OCI-LY7 (cell line): ENCODE measurements at regions not wholly inside any gene's neighbourhood (a gene's known extent, or its start where the extent isn't known, plus 50 kb on each side); places are given as distances from the start of the nearest gene placed in this dataset.

ENCODE experiments used
- BruUV-seq: library from RNA; stranded (reverse); fragments of 400-500 nt; replicated peaks from 2 replicates; lab custom pipeline; 2021; lab: Mats Ljungman, UMichigan
- CTCF ChIA-PET: fragments of 300-600 bp; sonication (Branson Sonifier 250); formaldehyde crosslinking; loops from one replicate; lab custom pipeline; 2022; ENCODE audit warnings: antibody characterized with exemption; ENCODE audit not compliant: unreplicated experiment; lab: Charles Lee
- POLR2A ChIA-PET: fragments of 300-600 bp; sonication (Branson Sonifier 250); formaldehyde crosslinking; loops from one replicate; lab custom pipeline; 2022; ENCODE audit warnings: antibody characterized with exemption; lab: Charles Lee
- DNase-seq: peaks from one replicate; pipeline ENCODE4 v3.0.0-alpha.2; 2015; ENCODE audit warnings: low spot score
- H2AFZ ChIP-seq: fragments of 200-600 bp; sonication (generic), shearing (Covaris generic); 2 replicates; pipeline ENCODE4 v1.6.1; 2014; ENCODE audit warnings: mild to moderate bottlenecking, antibody characterized with exemption, low read length, moderate library complexity
- H3K27ac ChIP-seq: fragments of 200-600 bp; sonication (generic); 2 replicates; pipeline ENCODE4 v1.5.1; 2014; ENCODE audit warnings: mixed run types, low read depth, mild to moderate bottlenecking, moderate library complexity, low read length, inconsistent platforms; ENCODE audit not compliant: poor library complexity, severe bottlenecking
- H3K36me3 ChIP-seq: fragments of 200-600 bp; sonication (generic); 2 replicates; pipeline ENCODE4 v1.6.1; 2014; ENCODE audit warnings: mild to moderate bottlenecking, antibody characterized with exemption, low read length, moderate library complexity, mixed read lengths; ENCODE audit not compliant: insufficient read depth
- H3K4me1 ChIP-seq: fragments of 200-600 bp; sonication (generic); 2 replicates; pipeline ENCODE4 v1.5.1; 2014; ENCODE audit warnings: mild to moderate bottlenecking, low read length; ENCODE audit not compliant: insufficient read depth, poor library complexity, severe bottlenecking
- H3K4me2 ChIP-seq: fragments of 200-600 bp; sonication (generic); 2 replicates; pipeline ENCODE4 v1.6.1; 2014; ENCODE audit warnings: mild to moderate bottlenecking, low read length
- H3K4me3 ChIP-seq: fragments of 200-600 bp; sonication (generic); 2 replicates; pipeline ENCODE4 v1.5.1; 2014; ENCODE audit warnings: mild to moderate bottlenecking, low read depth, low read length; ENCODE audit not compliant: poor library complexity, severe bottlenecking
- H3K79me2 ChIP-seq: fragments of 200-600 bp; sonication (generic); 2 replicates; pipeline ENCODE4 v1.6.1; 2016; ENCODE audit warnings: low read depth, mild to moderate bottlenecking, low read length, moderate library complexity, mixed read lengths; ENCODE audit not compliant: insufficient read depth
- H3K9me2 ChIP-seq: fragments of 200-600 bp; sonication (generic); 2 replicates; pipeline ENCODE4 v1.6.1; 2016; ENCODE audit warnings: mild to moderate bottlenecking, low read length, mixed read lengths; ENCODE audit not compliant: insufficient read depth
- H3K9me3 ChIP-seq: fragments of 200-600 bp; sonication (generic); 2 replicates; pipeline ENCODE4 v1.6.1; 2014; ENCODE audit warnings: mild to moderate bottlenecking, mixed run types, low read length, mixed read lengths
- H4K20me1 ChIP-seq: fragments of 200-600 bp; sonication (generic); 2 replicates; pipeline ENCODE4 v1.6.1; 2014; ENCODE audit warnings: mild to moderate bottlenecking, antibody characterized with exemption, low read length, moderate library complexity, mixed read lengths; ENCODE audit not compliant: insufficient read depth
- EZH2phosphoT487 ChIP-seq: fragments of 200-600 bp; sonication (generic); IDR thresholded peaks from 2 replicates; pipeline ENCODE4 v1.6.1; 2018; ENCODE audit warnings: low read depth, borderline replicate concordance, mild to moderate bottlenecking, mixed run types, antibody characterized with exemption, low read length, moderate library complexity, mixed read lengths
- intact Hi-C: fragments of 100-400 bp; cut with micrococcal nuclease; formaldehyde crosslinking; loops from one replicate; pipeline ENCODE4 v1.10.0; 2022; ENCODE audit not compliant: unreplicated experiment
- TF ChIP-seq, protein P1 (sequence below): fragments of 200-600 bp; sonication (generic); conservative IDR thresholded peaks from 2 replicates; pipeline ENCODE4 v1.5.1; 2014; ENCODE audit warnings: mild to moderate bottlenecking, antibody characterized with exemption, low read length, moderate library complexity, mixed read lengths

DNA sequence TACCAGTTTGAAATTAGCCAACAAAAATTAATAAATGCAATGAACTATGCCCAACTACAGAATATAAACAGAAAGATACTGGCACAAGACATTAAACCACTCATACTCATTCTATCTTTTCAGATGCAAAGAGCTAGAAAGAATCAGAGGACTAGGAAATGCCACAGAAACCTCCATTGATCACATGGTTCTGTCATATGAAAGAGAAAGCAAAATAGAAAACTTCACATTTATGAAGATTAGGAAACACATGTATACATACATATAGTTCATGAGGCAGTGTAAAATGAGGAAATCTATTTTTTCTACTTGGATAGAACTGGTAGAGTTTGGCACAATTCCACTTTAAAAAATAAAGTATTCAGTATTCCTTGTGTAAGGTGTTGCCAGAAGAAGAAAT is 275.1 kb upstream of the PTGER4 start:
- Histone ChIP-seq H3K4me3 (no peak overlapping the region), H3K79me2 (no peaks in the 10 kb centered on the region), H3K36me3 (no peaks in the 10 kb centered on the region), H3K9me2 (no peaks in the 10 kb centered on the region), H3K27ac (no peak overlapping the region), H4K20me1 (no peaks in the 10 kb centered on the region), H3K9me3 (no peaks in the 10 kb centered on the region), H3K4me1 (peaks cover 5% of the 10 kb centered on the region), H3K4me2 (no peak overlapping the region), H2AFZ (no peak overlapping the region)
- POLR2A ChIA-PET, result no interaction called here
- no TSS peak for BruUV-seq
- no peak for DNase-seq
- CTCF ChIA-PET, result no interaction called here
- TF ChIP-seq, protein P1, sequence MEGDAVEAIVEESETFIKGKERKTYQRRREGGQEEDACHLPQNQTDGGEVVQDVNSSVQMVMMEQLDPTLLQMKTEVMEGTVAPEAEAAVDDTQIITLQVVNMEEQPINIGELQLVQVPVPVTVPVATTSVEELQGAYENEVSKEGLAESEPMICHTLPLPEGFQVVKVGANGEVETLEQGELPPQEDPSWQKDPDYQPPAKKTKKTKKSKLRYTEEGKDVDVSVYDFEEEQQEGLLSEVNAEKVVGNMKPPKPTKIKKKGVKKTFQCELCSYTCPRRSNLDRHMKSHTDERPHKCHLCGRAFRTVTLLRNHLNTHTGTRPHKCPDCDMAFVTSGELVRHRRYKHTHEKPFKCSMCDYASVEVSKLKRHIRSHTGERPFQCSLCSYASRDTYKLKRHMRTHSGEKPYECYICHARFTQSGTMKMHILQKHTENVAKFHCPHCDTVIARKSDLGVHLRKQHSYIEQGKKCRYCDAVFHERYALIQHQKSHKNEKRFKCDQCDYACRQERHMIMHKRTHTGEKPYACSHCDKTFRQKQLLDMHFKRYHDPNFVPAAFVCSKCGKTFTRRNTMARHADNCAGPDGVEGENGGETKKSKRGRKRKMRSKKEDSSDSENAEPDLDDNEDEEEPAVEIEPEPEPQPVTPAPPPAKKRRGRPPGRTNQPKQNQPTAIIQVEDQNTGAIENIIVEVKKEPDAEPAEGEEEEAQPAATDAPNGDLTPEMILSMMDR, result no peak
- no peak for TF ChIP-seq EZH2phosphoT487
- intact Hi-C loops, result no loop called here

DNA sequence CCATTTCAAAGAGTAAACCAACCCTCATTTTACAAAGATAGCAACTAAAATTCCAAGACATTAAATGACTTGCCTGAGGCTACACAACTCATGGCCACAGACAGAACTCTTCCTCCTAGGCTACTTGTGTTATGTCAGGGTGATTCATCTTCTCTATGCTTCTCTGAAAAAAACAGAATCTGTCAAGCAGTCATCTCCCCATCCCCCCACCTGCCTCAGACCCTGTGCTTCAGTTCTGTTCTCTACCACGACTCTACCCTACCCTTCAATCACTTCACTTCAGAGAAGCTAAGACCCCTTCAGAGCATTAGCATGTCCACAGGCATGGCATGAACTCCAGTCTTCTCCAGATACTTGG is 277.7 kb upstream of the PTGER4 start:
- DNase-seq, result no peak
- ChIA-PET POLR2A (interaction anchor here (0.7 to 1.4 kb wide), 4 partner anchors 10 to 63 kb away, joined by 3 to 8 read pairs (median 5); no protein-coding TSS in a partner anchor), CTCF (interaction anchor here (0.6 kb wide), 1 partner anchor 279 kb away, joined by 3 read pairs; no protein-coding TSS in a partner anchor)
- Histone ChIP-seq H2AFZ (no peak overlapping the region), H3K27ac (no peak overlapping the region), H3K4me2 (no peak overlapping the region), H3K36me3 (no peaks in the 10 kb centered on the region), H4K20me1 (no peaks in the 10 kb centered on the region), H3K9me3 (no peaks in the 10 kb centered on the region), H3K9me2 (peaks cover 4% of the 10 kb centered on the region; the same call in 1 of the 2 replicates), H3K4me3 (no peak overlapping the region), H3K4me1 (peaks cover 5% of the 10 kb centered on the region), H3K79me2 (no peaks in the 10 kb centered on the region)
- intact Hi-C loops, result no loop called here
- no TSS peak for BruUV-seq
- TF ChIP-seq, protein P1, result no peak
- no peak for TF ChIP-seq EZH2phosphoT487

DNA sequence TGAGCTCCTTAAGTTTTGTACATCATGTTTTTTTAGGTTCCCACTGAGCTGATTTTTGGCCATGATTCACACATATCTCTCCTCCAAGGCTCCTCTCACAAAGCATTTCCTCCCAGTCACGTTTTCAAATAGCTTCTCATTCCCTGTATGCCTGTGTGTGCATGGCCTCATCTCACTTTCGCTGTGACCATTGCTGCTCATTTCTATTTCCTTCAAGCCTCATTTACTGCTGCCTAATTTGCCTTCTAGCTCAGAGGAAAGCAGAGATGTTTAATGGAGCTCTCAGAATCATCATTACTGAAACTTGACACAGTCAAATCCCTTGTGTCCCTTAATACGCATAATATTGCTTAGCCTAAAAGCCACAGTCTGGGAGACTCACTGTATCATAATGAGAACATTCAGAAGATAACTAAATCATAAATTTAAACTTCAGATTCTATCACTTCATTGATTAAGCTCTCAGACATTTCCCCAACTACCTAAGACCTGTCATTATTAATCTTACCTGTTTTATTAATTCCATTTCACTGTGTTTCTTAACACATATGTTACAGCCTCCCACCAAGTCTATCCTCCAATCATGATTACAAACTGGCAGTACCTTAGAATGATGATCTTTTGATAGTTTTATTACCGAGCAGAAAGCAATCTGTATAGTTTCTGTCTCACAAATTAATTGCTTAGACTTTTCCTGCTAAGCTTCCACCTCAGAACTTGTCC is 278.3 kb upstream of the PTGER4 start:
- DNase-seq, result no peak
- Histone ChIP-seq H2AFZ (no peak overlapping the region), H4K20me1 (no peaks in the 10 kb centered on the region), H3K36me3 (no peaks in the 10 kb centered on the region), H3K4me3 (no peak overlapping the region), H3K9me3 (no peaks in the 10 kb centered on the region), H3K79me2 (no peaks in the 10 kb centered on the region), H3K4me2 (no peak overlapping the region), H3K4me1 (no peaks in the 10 kb centered on the region), H3K9me2 (peaks cover 4% of the 10 kb centered on the region; the same call in 1 of the 2 replicates), H3K27ac (no peak overlapping the region)
- TF ChIP-seq, protein P1, result no peak
- no peak for TF ChIP-seq EZH2phosphoT487
- ChIA-PET CTCF (interaction anchor here (0.6 kb wide), 1 partner anchor 280 kb away, joined by 3 read pairs; no protein-coding TSS in a partner anchor), POLR2A (interaction anchor here (0.6 to 1.4 kb wide), 5 partner anchors 10 to 345 kb away, joined by 3 to 8 read pairs (median 4); no protein-coding TSS in a partner anchor)
- intact Hi-C loops, result no loop called here
- no TSS peak for BruUV-seq
